ENCODE measurements at regions not wholly inside any gene's neighbourhood (a gene's known extent, or its start where the extent isn't known, plus 50 kb on each side); places are given as distances from the start of the nearest gene placed in this dataset.
A peak's percentile ranks its signal among the peaks of the same experiment; 100 is the strongest.

DNA sequence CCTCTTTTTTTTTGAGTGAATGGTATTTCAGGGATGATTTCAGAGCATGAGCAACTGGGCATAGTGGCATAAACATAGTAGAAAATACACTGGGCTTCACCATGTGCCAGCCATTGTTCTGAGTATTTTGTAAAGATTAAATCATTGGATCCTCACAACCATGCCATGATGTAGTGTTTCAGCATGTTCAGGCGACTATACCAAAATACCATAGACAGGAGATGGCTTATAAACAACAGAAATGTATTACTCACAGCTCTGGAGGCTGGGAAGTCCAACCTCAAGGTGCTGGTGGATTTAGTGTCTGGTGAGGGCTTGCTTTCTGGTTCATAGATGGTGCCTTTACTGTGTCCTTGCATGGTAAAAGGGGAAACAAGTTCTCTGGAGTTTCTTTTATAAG lies 101.5 kb upstream of the KL start:
- no peak for DNase-seq

DNA sequence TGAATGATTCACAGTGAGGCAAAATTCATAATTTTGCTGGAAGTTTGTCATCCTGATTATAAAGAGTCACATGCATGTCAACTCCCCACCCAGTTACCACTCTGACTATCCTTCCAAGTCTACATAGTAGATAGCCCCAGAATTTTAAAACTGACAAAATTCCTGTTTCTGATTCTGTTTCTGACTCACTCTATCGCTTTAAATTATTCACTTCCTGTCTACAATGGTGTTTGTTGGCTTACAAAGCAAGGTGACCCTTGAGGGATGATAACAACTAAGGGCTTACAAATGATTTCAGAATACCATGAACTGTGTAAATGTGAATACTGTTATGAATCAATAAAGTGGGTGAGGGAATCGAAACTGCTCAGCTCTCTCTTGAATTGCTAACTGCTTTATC lies 98.7 kb upstream of the KL start:
- DNase-seq = no peak

DNA sequence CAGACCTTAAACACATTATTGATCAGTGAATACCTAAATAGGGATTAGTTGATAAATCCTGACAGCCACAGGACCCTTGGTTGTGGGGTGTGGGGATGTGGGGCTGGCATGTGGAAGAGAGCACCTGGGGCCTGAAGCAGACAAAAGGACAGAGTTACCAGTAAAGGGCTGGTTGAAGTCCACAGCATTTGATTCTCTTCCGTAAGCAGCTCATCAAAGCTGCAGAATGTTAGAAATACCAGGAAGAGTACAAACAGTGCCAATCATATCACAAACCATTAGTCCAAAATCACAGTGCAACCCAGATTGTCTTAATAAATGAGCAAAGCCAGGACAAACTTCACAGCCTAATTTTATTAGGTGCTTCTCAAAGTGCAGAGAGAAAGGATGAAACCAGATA lies 92.5 kb upstream of the KL start:
- DNase-seq = no peak

DNA sequence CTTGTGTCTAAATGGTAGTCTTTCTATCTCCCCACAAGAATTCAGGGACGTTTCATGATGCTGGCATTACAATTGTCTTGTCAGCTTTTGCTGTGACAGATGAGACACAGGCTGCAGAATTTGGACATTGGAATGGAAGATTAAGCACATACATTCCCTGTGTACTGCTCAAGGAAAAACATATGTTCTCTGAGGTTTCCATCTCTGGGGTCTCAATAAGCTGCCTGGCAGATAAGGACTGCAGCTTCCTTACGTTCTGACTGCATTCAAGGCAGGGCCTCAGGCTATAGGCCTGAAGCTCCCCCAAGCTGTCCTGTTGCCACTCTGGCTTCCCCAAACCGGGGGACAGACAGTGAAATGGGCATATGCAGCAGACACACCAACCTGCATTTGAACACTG lies 91.3 kb upstream of the KL start:
- DNase-seq = no peak

DNA sequence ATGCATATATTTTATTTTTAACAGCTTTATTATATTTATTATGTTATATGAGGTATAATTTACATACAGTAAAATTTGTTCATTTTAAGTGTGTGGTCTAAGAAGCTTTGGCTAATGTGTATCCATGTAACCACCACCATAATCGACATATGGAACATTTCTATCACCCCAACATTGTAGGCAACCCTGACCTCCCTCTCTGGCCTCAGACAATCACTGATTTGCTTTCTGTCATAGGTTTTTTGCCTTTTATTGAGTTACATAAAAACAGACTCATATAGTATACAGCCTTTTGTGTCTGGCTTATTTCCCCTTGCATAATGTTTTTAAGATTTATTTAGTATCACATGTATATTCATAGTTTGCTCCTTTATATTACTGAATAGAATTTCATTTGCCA lies 90.7 kb upstream of the KL start:
- no peak for DNase-seq

DNA sequence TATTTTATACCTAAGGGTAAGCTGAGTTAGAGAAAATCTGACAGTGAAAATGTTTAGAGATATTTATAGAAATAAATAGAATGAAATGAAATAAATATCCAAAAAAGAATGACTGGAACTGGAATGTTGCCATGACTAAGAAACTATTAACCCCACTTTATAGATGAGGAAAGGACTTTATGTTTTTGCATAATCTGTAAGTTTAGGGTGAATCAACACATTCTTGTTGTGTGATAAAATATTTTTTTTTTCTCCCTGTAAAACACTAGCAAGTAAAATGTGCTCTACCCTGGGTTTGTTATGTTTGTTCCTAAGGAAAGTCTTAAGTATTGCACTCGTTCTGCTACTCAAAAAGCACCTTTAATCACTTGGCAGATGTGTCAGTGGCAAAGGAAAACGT lies 83.8 kb upstream of the KL start:
- no peak for DNase-seq

DNA sequence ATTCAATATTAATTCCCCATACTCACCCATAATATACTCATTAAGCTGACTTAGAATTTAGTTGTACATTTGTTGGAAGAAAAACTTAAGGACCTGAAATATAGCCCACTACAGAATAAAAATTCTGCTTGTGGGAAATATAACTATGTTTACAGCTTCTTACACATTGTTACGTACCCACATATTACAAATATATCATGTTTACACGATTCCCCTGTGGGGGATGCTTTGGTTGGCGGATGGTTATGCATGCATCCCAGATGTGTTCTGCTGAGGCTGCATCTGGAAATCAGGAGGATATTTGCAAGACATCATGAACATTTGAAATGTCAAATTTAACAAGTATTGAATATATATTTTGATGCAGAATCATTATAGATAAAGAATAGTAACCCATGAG lies 79.5 kb upstream of the KL start:
- DNase-seq = no peak

DNA sequence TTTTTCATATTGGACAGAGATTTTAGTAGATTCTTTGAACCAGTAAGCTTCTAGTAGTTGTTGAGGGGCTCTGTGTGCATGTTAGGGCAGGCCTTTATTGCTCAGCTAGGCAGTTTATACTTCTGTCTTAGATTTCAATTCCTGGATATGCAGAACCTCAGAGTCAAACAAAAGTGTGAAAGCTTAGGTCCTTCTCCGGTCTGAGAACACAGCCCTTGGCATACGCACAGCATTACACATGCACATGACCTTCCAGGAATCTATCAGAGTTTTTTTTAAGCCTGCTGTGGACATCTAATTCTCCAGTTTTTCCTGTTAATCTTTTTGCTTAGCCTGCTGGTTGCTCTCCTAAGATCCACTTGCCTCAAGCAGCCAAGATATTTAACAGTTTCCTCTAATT lies 77.9 kb upstream of the KL start:
- DNase-seq = no peak

DNA sequence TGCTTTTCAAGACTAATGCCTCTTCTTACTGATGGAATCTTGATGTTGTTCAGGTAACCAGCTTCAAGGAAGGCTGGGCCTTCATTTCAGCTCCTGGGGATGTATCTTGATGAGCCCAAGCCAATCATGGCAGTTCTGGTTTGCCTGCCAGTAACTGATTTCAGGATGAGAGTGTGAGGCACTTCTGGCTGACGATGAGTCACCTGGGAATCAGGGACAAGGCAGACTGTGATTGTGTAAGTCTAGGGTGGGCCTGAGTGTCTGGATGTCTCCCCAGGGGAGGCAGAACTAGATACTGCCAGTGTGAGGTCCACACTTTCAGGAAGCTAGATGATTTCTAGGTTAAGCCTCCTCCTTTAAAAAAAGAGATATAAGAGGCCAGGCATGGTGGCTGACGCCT lies 77.3 kb upstream of the KL start:
- no peak for DNase-seq

DNA sequence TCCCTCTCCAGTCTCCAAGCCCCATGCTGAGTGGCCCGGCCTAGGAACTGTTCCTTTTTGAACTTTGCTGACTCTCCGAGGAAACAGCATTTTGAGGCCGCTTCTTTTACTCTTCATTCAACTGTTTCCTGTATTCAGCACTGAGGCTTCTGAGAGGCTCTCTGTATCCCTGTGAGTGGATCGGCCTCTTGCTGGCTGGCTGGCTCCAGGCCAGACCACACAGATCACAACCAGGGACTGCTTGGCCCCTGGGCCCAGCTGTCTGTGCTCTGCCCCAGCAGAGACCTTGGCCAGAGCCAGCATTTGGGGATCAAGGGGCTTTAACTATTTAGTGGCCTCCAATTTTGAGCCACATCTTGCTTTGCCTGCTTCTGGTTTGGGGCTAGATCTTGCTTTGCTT lies 75.6 kb upstream of the KL start:
- DNase-seq = no peak

DNA sequence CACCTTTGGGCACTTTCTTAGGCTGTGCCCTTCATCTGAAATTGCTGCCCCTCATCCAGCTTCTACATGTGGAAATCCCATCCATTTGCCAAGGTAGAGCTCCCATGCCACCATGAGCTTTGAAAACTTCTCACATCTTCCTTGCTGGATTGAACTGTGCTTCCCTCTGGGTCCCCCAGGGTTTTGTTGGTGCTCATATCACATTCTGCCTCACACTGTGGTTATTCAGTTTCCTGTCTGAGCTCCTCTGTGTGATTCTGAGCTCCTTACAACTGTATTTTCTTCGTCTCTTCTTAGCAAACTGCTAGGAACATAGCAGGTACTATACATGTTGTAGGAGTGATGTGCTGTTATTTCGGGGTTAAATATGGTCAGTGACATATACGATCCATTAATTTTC lies 74.9 kb upstream of the KL start:
- DNase-seq = no peak

DNA sequence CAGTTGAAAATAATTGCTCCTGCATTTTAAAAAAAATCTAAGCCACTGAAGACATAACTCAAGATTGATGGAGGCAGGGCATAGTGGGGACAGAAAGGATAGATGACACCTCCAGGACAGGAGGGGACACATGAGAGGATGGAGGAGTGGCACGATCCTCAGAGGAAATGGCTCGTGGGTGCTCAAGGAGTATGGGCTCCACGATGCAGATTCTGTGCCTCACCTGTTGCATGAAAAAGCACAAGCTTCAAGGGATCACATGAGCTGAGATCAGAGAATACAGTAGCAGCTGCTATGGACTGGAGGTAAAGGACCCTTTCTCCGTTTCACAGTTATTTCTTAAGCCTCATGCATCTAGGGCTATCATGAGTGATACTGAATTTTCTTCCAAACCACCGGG lies 69.7 kb upstream of the KL start:
- DNase-seq = no peak

DNA sequence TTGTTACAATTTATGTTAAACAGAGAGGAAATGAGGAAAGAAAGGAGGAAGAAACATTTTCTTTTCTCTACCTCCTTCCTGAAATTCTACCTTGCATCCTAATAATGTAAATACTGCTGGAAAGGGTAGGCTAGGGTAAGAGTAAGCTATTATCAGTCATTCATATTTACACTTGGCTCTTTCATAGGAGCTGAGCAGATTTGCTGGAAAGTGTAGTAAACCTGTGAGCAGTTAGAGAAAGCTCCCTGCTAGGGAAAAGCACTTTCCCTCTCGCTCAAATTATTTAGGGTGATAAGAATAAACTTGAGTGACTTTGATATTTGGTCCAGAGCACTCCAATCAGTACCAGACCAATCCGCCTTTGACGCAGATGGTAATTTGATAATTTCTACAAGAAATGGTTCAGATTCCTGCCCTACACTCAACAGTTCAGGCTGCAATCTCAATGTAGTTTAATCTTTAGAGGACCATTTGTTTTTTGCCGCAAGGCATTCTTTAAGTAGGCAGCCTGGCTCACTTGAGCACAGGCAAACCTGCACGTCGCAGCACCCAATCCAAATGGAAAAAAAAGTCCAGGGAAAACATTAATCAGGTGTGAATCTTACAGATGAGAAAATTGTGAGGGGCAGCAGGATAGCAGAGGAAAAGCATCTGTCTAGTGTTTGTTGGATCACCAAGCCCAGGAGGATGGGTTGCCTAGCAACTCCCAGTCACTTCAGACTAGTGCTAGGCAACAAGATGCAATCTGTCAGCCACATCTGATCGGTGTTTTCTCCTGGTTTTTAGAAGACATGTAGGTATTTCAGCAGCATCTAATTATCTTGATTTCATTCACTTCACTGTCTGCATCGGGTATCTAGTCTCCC lies 68.6 kb upstream of the KL start:
- DNase-seq = peak; percentile 64

DNA sequence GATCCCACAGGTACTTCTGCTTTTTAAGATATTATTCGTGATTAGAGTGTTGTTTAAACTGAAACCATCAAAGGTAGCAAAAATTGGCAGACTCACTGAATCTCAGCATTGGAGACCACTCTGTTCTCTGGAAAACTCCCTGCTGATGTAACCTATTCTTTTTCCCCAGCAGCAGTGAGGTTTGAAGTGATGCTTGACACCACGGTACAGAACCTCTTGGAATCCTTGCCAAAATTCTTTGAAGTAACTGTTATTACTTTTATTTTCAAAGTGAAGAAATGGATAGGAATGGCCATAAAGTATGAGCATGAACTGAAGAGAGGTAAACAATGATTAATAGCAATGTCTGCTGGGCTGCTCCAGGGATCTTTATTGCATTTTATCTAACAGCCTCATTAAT lies 66.4 kb upstream of the KL start:
- no peak for DNase-seq

DNA sequence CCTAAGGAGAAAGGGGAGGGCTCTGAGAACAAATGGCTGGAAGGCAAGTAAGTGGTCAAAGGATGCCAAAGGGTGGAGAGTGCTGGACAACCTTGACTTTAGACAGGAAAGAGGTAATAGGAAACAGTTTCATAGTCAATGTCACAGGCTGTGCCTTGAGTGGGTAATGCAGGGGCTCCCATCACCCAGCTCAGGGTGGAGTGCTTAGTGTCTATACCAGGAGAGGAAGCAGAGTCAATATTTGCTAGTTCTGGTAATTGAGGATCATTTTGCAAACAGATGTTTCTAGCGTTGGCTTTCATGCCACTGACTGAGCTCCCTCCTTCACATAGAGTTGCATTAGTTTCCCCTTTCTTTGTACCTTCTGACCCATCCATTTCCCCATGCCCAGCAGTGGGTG lies 64.6 kb upstream of the KL start:
- peak; percentile 54 for DNase-seq

DNA sequence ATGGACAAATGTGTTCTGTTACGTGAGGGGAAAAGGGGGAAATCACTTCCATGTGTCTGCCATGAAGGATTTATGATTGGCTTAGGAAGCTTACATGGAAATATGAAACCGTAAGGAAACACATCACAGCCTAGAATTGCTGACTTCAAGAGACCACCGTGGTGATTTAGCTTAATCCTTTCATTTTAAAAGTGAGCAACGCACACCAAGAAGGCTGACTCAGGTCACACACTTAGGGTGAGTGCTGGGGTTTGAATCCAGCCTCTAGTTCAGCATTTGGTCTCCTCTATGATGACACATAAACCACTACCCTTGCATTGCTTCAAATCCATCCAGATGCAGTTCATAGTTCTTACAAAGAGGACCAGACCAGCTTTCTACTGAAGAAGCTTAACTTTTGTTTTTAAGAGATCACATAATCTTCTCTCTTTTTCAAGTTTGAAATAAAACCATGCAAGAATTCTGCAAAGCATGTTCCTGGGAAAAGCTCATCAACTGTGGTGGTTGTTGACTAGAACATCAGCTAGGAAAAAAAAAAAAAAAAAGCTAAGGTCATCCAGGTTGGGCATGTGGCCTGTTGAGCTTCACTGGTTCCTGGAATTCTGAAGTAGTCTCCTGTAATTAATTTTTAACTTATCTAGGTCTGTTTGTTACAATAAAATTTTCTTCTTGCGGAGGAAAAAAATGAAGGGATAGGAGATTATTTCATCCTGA lies 60.2 kb upstream of the KL start:
- no peak for DNase-seq

DNA sequence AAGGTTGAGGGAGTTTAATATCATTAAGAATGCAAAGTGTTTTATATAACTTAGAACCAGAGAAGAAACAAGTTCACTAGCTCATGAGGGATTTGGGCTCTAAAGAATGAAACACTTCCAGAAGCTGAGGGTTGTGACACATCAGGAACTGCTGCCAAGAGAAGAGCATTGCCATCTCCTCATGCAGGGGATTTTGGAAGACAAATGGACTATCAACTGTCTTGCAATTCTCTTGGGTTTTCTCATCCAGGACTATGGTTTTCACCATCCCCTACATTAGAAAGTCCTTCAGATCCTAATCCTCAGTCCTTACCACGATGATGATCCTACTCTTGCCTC lies 59.7 kb upstream of the KL start:
- DNase-seq = no peak

DNA sequence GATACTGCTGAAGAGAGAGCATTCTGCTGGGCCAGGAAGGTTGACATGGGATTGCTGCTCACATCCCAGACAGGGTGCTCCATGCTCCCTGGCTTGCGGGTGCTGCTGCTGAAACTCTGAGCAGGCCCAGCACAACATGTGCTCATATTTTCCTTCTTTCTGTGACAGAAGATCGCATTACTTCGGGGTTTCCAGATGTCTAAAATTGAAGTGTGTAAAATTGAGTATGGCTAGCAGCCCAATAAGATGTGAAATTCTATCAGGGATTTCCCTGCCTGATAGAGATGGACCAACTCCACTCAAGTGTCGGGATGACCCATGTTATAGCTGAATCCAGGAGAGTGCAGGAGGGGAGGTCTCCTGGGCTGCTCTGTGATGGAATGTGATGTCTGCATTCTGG lies 55.6 kb upstream of the KL start:
- no peak for DNase-seq

DNA sequence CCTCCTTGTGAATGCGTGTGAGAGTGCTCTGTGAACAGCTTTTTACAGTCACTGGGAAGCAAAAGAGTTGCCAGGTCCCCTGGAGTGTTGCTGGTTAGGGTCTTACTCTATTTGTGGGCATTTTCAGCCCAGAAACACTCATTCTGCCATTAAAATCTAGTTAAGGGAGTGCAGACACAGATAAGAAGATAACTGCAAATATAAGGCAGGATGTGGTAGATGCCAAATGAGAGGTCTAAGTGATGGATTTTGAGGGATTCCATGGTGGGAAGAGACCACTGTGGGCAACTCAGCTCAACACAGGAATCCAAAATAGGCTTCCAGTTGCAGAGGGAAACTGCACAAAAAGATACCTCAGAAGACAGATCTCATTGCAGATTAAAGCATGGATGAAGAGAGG lies 54.5 kb upstream of the KL start:
- no peak for DNase-seq

DNA sequence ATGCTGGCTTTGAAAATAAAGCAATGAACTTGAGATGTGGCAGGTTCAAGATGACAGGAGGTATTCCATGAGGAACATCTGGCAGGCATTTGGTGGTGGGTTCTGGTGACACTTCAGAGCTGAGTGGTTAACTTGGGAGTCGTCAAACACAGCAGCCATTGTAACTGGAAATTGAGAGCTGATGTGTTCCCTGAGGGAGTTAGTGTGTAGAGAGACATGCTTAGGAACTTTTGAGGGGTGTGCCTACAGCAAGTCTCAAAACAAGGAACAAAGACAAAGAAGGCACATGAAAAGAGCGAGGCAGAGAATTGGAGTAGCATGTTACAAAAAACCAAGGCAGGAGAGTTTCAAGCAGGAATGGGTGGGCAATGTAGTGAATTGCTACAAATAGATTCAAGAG lies 53.9 kb upstream of the KL start:
- no peak for DNase-seq

DNA sequence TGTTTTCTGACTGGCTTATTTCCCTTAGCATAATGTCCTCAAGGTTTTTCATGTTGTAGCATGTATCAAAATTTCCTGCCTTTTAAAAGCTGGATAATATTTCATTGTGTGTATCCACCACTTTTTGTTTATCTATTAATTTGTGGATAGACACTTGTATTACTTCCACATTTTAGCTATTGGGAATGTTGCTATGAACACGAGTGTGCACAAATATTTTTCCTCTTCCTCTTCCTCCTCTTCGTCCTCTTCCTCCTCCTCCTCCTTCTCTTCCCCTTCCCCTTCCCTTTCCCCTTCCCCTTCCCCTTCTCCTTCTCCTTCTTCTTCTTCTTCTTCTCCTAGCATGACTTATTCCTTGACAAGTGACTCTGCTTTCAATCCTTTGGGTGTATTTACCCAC lies 51.2 kb upstream of the KL start:
- DNase-seq = no peak
